Lung (tissue), 11 donors: ENCODE measurements at regions not wholly inside any gene's neighbourhood (a gene's known extent, or its start where the extent isn't known, plus 50 kb on each side); places are given as distances from the start of the nearest gene placed in this dataset.

ENCODE experiments used
- ATAC-seq: fragments of 200-7000 bp; cut with Tn5 transposase; one replicate; pipeline ENCODE4 v1.9.1; 2020; ENCODE audit warnings: moderate number of reproducible peaks; ENCODE audit not compliant: insufficient read depth, low FRiP score
- DNase-seq, 3 donors: peaks; one replicate each; pipeline ENCODE4 v3.0.0-alpha.2; 2013 to 2017
- H3K27ac ChIP-seq, 2 donors: one replicate each; pipeline ENCODE4 v1.5.1; 2013; ENCODE audit warnings: mild to moderate bottlenecking in 2 of 2, moderate library complexity in 2 of 2, control low read depth in 1 of 2, inconsistent platforms in 1 of 2, low read depth in 1 of 2, low read length in 1 of 2
- H3K27me3 ChIP-seq, 3 donors: one replicate each; pipeline ENCODE4 v1.5.1; 2013; ENCODE audit warnings: low read length in 2 of 3; ENCODE audit not compliant: control insufficient read depth in 3 of 3, insufficient read depth in 3 of 3
- H3K36me3 ChIP-seq, 4 donors: one replicate each; pipeline ENCODE4 v1.5.1; 2013; ENCODE audit warnings: low read length in 4 of 4, mild to moderate bottlenecking in 1 of 4, moderate library complexity in 1 of 4; ENCODE audit not compliant: control insufficient read depth in 4 of 4, insufficient read depth in 4 of 4
- H3K4me1 ChIP-seq, 5 donors: one replicate each; pipeline ENCODE4 v1.5.1; 2013; ENCODE audit warnings: low read length in 5 of 5, mild to moderate bottlenecking in 2 of 5, moderate library complexity in 1 of 5; ENCODE audit not compliant: control insufficient read depth in 5 of 5, insufficient read depth in 5 of 5
- H3K4me3 ChIP-seq: one replicate; pipeline ENCODE4 v1.5.1; 2013; ENCODE audit warnings: mild to moderate bottlenecking, control low read depth, moderate library complexity
- H3K9ac ChIP-seq, 2 donors: one replicate each; pipeline ENCODE4 v1.5.1; 2013; ENCODE audit warnings: low read length in 2 of 2, control low read depth in 1 of 2; ENCODE audit not compliant: insufficient read depth in 1 of 2
- H3K9me3 ChIP-seq, 4 donors: one replicate each; pipeline ENCODE4 v1.5.1; 2013; ENCODE audit warnings: low read length in 3 of 4, mild to moderate bottlenecking in 1 of 4, moderate library complexity in 1 of 4; ENCODE audit not compliant: control insufficient read depth in 4 of 4, insufficient read depth in 3 of 4
- WGBS, 2 donors: extraction: QIAGEN DNeasy Blood & Tissue Kit; methylation state at CpG; one replicate each; pipeline ENCODE4 v1.1.7; 2013; 5-methylcytosine and 5-hydroxymethylcytosine counted together
- TF ChIP-seq, protein P1 (sequence below): IDR thresholded peaks from 2 replicates; pipeline ENCODE4 v1.5.1; 2012; ENCODE audit warnings: mild to moderate bottlenecking; ENCODE audit errors: control extremely low read depth, extremely low read depth
- donor health status: control.
- donor health status: control.
- donor health status: Bipolar disorder and iron deficiency.
- donor health status: healthy.
- donor health status: DM: yes; HTN: yes; CAD: no.

DNA sequence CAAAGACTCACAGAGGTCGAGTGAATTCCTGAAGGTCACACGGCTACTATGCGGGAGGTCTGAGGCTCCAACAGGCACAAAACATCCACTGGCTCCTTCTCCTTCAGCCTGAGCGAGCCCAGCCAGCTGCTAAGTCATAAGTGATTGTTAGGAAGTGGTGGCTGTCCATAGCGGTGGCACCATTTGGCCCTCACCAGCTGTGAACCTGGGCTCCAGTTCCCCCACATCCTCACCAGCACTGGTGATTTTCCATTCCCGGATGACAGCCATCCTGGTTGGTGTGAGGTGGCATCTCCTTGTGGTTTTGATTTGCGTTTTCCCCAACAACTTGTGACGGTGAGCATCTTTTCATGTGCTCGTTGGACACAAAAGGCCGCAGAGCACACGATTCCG lies 302.8 kb downstream of the FOXL1 start:
- ATAC-seq (no peak), DNase-seq (no peak)
- no peak overlapping the region for H3K27ac ChIP-seq
- H3K36me3 ChIP-seq: no peaks in the 10 kb centered on the region
- H3K4me1 ChIP-seq: peaks cover 0 to 8% (median 0%) of the 10 kb centered on the region in 5 donors
- H3K9ac ChIP-seq: no peak overlapping the region
- peaks cover 0 to 12% (median 0%) of the 10 kb centered on the region in 4 donors for H3K9me3 ChIP-seq
- H3K4me3 ChIP-seq: no peak overlapping the region
- WGBS, 2 donors: 80 to 89% methylated on average over 12 of the region's 12 CpGs
- TF ChIP-seq, protein P1, sequence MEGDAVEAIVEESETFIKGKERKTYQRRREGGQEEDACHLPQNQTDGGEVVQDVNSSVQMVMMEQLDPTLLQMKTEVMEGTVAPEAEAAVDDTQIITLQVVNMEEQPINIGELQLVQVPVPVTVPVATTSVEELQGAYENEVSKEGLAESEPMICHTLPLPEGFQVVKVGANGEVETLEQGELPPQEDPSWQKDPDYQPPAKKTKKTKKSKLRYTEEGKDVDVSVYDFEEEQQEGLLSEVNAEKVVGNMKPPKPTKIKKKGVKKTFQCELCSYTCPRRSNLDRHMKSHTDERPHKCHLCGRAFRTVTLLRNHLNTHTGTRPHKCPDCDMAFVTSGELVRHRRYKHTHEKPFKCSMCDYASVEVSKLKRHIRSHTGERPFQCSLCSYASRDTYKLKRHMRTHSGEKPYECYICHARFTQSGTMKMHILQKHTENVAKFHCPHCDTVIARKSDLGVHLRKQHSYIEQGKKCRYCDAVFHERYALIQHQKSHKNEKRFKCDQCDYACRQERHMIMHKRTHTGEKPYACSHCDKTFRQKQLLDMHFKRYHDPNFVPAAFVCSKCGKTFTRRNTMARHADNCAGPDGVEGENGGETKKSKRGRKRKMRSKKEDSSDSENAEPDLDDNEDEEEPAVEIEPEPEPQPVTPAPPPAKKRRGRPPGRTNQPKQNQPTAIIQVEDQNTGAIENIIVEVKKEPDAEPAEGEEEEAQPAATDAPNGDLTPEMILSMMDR: no peak
- H3K27me3 ChIP-seq: peaks cover 6 to 16% (median 7%) of the 10 kb centered on the region in 3 donors

- DNase-seq (no peak), ATAC-seq (no peak)
- TF ChIP-seq, protein P1: no peak
- WGBS, 2 donors: 76 to 83% methylated on average over 15 of the region's 15 CpGs
- Histone ChIP-seq H3K36me3 (no peaks in the 10 kb centered on the region), H3K9me3 (peaks cover 0 to 9% (median 0%) of the 10 kb centered on the region in 4 donors), H3K4me1 (peaks cover 0 to 8% (median 0%) of the 10 kb centered on the region in 5 donors), H3K9ac (no peak overlapping the region), H3K27ac (no peak overlapping the region), H3K27me3 (peaks cover 6 to 16% (median 7%) of the 10 kb centered on the region in 3 donors), H3K4me3 (no peak overlapping the region)
Observed at GRCh38 chr16:86881861-86882273, 303.5 kb downstream of the FOXL1 start.

DNA sequence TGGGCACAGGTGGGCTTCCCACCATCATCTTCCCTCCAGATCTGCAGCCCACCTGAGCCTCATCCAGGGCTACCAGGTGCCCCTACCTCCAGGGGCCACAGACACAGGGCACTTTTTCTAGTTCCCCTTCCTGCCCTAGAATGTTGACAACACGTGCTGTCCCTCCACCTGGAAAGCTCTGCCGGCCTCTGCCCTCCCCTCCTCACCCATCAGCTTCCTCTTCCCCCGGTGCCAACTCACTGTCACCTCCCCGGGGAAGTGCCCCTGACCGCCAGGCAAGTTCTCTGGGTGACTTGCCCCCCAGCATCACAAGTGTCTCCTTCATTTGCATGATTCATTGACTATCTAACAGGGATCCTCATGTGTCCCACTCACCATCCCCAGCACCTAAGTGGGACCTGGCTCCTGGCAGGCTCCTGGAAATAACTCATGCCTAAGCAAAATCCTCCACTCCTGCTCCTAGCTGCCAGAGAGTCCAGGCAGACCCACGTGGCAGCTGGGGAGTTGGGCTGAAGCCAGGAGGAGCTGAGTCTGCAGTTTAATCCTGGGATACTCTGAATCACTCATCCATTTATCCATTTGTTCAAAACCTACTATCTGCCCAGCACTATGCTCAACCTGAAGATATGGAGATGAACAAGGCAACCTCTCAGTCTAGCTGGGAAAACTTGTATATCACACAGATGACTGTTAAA lies 304.4 kb downstream of the FOXL1 start:
- H3K9me3 ChIP-seq: peaks cover 0 to 9% (median 0%) of the 10 kb centered on the region in 4 donors
- no peak overlapping the region for H3K9ac ChIP-seq
- H3K36me3 ChIP-seq: no peaks in the 10 kb centered on the region
- TF ChIP-seq, protein P1: no peak
- no peak for ATAC-seq
- DNase-seq: peak; percentile 59 to 76 (median 64)
- H3K27ac ChIP-seq: no peak overlapping the region
- peaks cover 2 to 11% (median 7%) of the 10 kb centered on the region in 3 donors for H3K27me3 ChIP-seq
- peaks cover 0 to 8% (median 0%) of the 10 kb centered on the region in 5 donors for H3K4me1 ChIP-seq
- H3K4me3 ChIP-seq: no peak overlapping the region
- WGBS, 2 donors: 12 to 31% methylated on average over 6 of the region's 6 CpGs
